VCaP (cell line): ENCODE measurements at regions not wholly inside any gene's neighbourhood (a gene's known extent, or its start where the extent isn't known, plus 50 kb on each side); places are given as distances from the start of the nearest gene placed in this dataset.

ENCODE experiments used
- H3K27ac ChIP-seq: fragments of 450-650 bp; 2 replicates; pipeline ENCODE4 v1.5.1; 2017
- CTCF ChIP-seq: fragments of 450-650 bp; conservative IDR thresholded peaks from 2 replicates; pipeline ENCODE4 v1.5.1; 2017; ENCODE audit warnings: mild to moderate bottlenecking, moderate library complexity

GRCh38 chr2:157933160-157933920, 57.2 kb upstream of the ACVR1 start:
- H3K27ac ChIP-seq, result no peak overlapping the region
- no peak for TF ChIP-seq CTCF

DNA sequence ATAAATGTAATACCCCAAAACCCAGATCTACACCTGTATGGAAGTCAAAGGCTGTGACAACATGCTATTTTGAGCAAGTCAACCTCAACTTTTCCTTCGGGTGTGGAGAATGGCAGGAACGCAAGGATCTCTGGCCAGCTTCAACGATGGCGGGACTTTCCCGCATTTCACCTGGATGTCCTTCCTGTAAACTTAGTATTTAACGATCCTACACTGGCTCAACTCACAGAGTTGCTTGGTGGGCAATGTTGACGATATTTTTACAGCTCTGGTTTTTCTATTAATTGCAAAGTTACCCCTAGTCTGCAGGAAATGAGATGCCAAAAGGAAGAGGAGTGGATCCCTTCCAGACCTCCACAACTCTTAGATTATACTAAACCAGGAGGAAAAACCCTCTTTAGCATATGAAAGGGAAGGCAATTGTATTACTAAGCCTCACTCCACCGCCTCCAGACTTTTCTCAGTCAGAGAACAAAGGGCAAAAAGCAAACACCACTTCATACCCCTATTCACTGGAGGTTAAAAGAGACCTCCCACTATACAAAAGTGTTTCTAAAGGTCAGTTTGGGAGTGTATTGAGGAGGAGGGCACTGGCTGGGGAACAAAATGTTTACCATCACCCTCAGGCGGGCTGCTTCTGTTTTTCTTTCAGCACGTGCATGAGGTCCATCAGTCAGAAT, 56.5 kb upstream of the ACVR1 start:
- H3K27ac ChIP-seq, result no peak overlapping the region
- TF ChIP-seq CTCF, result no peak

DNA sequence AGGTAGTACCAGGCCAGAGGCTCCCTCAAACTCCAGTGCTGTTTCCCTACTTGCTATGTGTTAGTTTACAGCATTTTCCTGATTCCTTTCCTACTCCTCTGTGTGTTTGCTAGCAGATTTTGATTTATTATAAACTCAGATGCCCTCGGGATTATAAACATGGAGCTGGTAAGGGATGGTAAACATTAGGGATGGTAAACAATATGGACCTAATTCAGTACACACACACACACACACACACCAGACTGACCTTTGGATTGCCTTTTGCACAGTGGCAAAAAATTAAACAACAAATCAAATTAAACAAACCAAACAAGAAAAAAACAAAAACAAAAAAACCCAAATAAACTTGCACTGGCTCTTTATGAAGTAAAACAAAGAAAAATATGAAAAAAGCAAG, 55.4 kb upstream of the ACVR1 start:
- no peak for TF ChIP-seq CTCF
- H3K27ac ChIP-seq, result peak overlapping the region; percentile 42

- H3K27ac ChIP-seq, result peak overlapping the region; percentile 42
- no peak for TF ChIP-seq CTCF
Observed at GRCh38 chr2:157930728-157931127, 54.6 kb upstream of the ACVR1 start.

GRCh38 chr2:157929871-157930667, 53.9 kb upstream of the ACVR1 start:
- TF ChIP-seq CTCF, result no peak
- H3K27ac ChIP-seq, result no peak overlapping the region

- no peak for TF ChIP-seq CTCF
- H3K27ac ChIP-seq, result no peak overlapping the region
Observed at GRCh38 chr2:157928372-157928771, 52.2 kb upstream of the ACVR1 start.

DNA sequence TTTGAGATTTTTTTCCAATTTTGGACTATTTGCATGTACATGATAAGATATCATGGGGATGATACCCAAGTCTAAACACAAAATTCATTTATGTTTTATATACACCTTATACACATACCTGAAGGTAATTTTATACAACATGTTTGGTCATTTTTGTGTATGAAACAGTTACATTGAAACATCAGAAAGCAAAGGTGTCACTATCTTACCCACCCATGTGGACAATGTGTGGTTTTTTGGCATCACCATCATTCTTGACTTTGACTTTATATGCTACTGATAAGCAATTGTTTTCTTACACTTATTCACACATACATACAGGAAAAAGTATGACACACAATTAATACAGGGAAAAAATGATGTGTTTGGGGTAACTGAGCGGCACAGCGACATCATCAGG, 51.0 kb upstream of the ACVR1 start:
- no peak for TF ChIP-seq CTCF
- H3K27ac ChIP-seq, result no peak overlapping the region
